HCT116 (cell line): ENCODE measurements at regions not wholly inside any gene's neighbourhood (a gene's known extent, or its start where the extent isn't known, plus 50 kb on each side); places are given as distances from the start of the nearest gene placed in this dataset.

Experiments used
- ATAC-seq: fragments of 200-7000 bp; cut with Tn5 transposase; 2 replicates; pipeline ENCODE4 v1.9.1; 2020; ENCODE audit warnings: mild to moderate bottlenecking, moderate library complexity
- BruUV-seq: library from RNA; stranded (reverse); fragments of 400-500 nt; replicated peaks from 2 replicates; lab custom pipeline; 2021; lab: Mats Ljungman, UMichigan
- CTCF ChIA-PET: fragments of 300-600 bp; sonication (Branson Sonifier 250); formaldehyde crosslinking; loops from one replicate; lab custom pipeline; 2021; ENCODE audit warnings: antibody characterized with exemption; lab: Charles Lee
- POLR2A ChIA-PET: fragments of 300-600, 350-600 bp; sonication (Branson Sonifier 250); formaldehyde crosslinking; loops from one replicate; lab custom pipeline; 2021; ENCODE audit warnings: antibody characterized with exemption; lab: Charles Lee
- RAD21 ChIA-PET, 2 experiments: fragments of 300-600 bp; sonication (Branson Sonifier 250); formaldehyde crosslinking; loops; one replicate each; lab custom pipeline; 2023; ENCODE audit warnings: low total read pairs in 2 of 2; ENCODE audit not compliant: uncharacterized antibody in 2 of 2, unreplicated experiment in 2 of 2, low non-redundant PET in 1 of 2; lab: Charles Lee
- DNase-seq: peaks from one replicate; pipeline ENCODE4 v3.0.0-alpha.2; 2010; ENCODE audit warnings: low read depth, low spot score
- H2AFZ ChIP-seq: fragments of 200-600 bp; shearing (Covaris generic), sonication (generic); 2 replicates; pipeline ENCODE4 v1.6.1; 2017; ENCODE audit warnings: low read depth, mixed run types, mixed read lengths, antibody characterized with exemption, low read length; ENCODE audit not compliant: poor library complexity, severe bottlenecking
- H3K27ac ChIP-seq: 2 replicates; pipeline ENCODE4 v1.5.1; 2012; ENCODE audit warnings: low read depth, low read length
- H3K27me3 ChIP-seq: fragments of 200-600 bp; sonication (generic); 2 replicates; pipeline ENCODE4 v1.6.1; 2016; ENCODE audit warnings: mixed run types, low read length, mixed read lengths; ENCODE audit not compliant: insufficient read depth
- H3K36me3 ChIP-seq, 2 experiments: fragments of 200-500 bp in 1 of 2; fragments of 200-600 bp in 1 of 2; sonication (Bioruptor generic) in 1 of 2; sonication (generic) in 1 of 2; 2 replicates each; pipeline versions ENCODE4 v1.5.1 to v1.6.1; 2014 to 2016; ENCODE audit warnings: low read length in 2 of 2, inconsistent platforms in 1 of 2, mixed read lengths in 1 of 2, mixed run types in 1 of 2; ENCODE audit not compliant: insufficient read depth in 2 of 2, control insufficient read depth in 1 of 2
- H3K4me1 ChIP-seq, 2 experiments: fragments of 200-600 bp in 1 of 2; sonication (generic) in 1 of 2; 2 replicates each; pipeline versions ENCODE4 v1.5.1 to v1.6.1; 2012 to 2017; ENCODE audit warnings: low read length in 2 of 2, inconsistent platforms in 1 of 2, mild to moderate bottlenecking in 1 of 2, mixed read lengths in 1 of 2, mixed run types in 1 of 2, moderate library complexity in 1 of 2; ENCODE audit not compliant: insufficient read depth in 2 of 2, control insufficient read depth in 1 of 2
- H3K4me2 ChIP-seq: fragments of 200-600 bp; sonication (generic); 2 replicates; pipeline ENCODE4 v1.6.1; 2017; ENCODE audit warnings: mixed run types, low read length, mixed read lengths
- H3K4me3 ChIP-seq, 2 experiments: fragments of 200-600 bp in 1 of 2; sonication (generic) in 1 of 2; replicated peaks in 1 of 2; 2 replicates each; pipeline ENCODE4 v1.5.1; 2011 to 2016; ENCODE audit warnings: low read length in 2 of 2, control low read depth in 1 of 2, low read depth in 1 of 2, mild to moderate bottlenecking in 1 of 2, mixed read lengths in 1 of 2, mixed run types in 1 of 2
- H3K79me2 ChIP-seq: fragments of 200-600 bp; sonication (generic); 2 replicates; pipeline ENCODE4 v1.6.1; 2017; ENCODE audit warnings: mild to moderate bottlenecking, mixed run types, low read length, moderate library complexity, mixed read lengths; ENCODE audit not compliant: insufficient read depth
- H3K9ac ChIP-seq: fragments of 200-600 bp; sonication (generic); 2 replicates; pipeline ENCODE4 v1.6.1; 2016; ENCODE audit warnings: low read length, mixed read lengths
- H3K9me2 ChIP-seq: fragments of 200-600 bp; sonication (generic), shearing (Covaris generic); 2 replicates; pipeline ENCODE4 v1.6.1; 2017; ENCODE audit warnings: mixed run types, mild to moderate bottlenecking, moderate library complexity; ENCODE audit not compliant: insufficient read depth
- H3K9me3 ChIP-seq, 2 experiments: fragments of 200-500 bp in 1 of 2; fragments of 200-600 bp in 1 of 2; sonication (Bioruptor generic) in 1 of 2; sonication (generic) in 1 of 2; 2 replicates each; pipeline ENCODE4 v1.6.1; 2014 to 2017; ENCODE audit warnings: low read length in 2 of 2, mixed read lengths in 2 of 2, inconsistent platforms in 1 of 2, low read depth in 1 of 2, mild to moderate bottlenecking in 1 of 2, mixed run types in 1 of 2, moderate library complexity in 1 of 2; ENCODE audit not compliant: control insufficient read depth in 1 of 2, insufficient read depth in 1 of 2
- H4K20me1 ChIP-seq: fragments of 200-600 bp; sonication (generic), shearing (Covaris generic); 2 replicates; pipeline ENCODE4 v1.6.1; 2017; ENCODE audit warnings: mixed run types, mild to moderate bottlenecking, moderate library complexity; ENCODE audit not compliant: insufficient read depth
- ATF3 ChIP-seq: IDR thresholded peaks from 2 replicates; pipeline ENCODE4 v1.6.1; 2012
- CEBPB ChIP-seq: IDR thresholded peaks from 2 replicates; pipeline ENCODE4 v1.6.1; 2012; ENCODE audit warnings: low read depth
- CTCF ChIP-seq, 3 experiments: fragments of 200-600 bp in 1 of 3; sonication (generic) in 1 of 3; IDR thresholded peaks in 2 of 3; conservative IDR thresholded peaks in 1 of 3; 2 replicates each; pipeline ENCODE4 v1.5.1; 2012 to 2017; ENCODE audit warnings: low read depth in 2 of 3, low read length in 2 of 3, antibody characterized with exemption in 1 of 3, borderline replicate concordance in 1 of 3, control low read depth in 1 of 3, mild to moderate bottlenecking in 1 of 3, mixed read lengths in 1 of 3, mixed run types in 1 of 3, moderate library complexity in 1 of 3; ENCODE audit not compliant: insufficient read depth in 1 of 3
- ELF1 ChIP-seq: IDR thresholded peaks from 2 replicates; pipeline ENCODE4 v1.6.1; 2012; ENCODE audit warnings: low read depth, borderline replicate concordance
- EZH2 ChIP-seq: fragments of 200-600 bp; sonication (generic); IDR thresholded peaks from 2 replicates; pipeline ENCODE4 v1.6.1; 2017; ENCODE audit warnings: antibody characterized with exemption, mixed run types
- EZH2phosphoT487 ChIP-seq: fragments of 200-600 bp; IDR thresholded peaks from 2 replicates; pipeline ENCODE4 v1.6.1; 2018; ENCODE audit warnings: antibody characterized with exemption, borderline replicate concordance
- FOSL1 ChIP-seq: IDR thresholded peaks from 2 replicates; pipeline ENCODE4 v1.6.1; 2012; ENCODE audit warnings: low read depth
- MAX ChIP-seq: IDR thresholded peaks from 2 replicates; pipeline ENCODE4 v1.6.1; 2012
- POLR2AphosphoS5 ChIP-seq: IDR thresholded peaks from 2 replicates; pipeline ENCODE4 v1.6.1; 2011; ENCODE audit warnings: mild to moderate bottlenecking, low read depth, low read length, moderate library complexity
- SIN3A ChIP-seq: IDR thresholded peaks from 2 replicates; pipeline ENCODE4 v1.6.1; 2012; ENCODE audit warnings: low read depth
- TCF7L2 ChIP-seq: IDR thresholded peaks from 2 replicates; pipeline ENCODE4 v1.7.0; 2011; ENCODE audit warnings: borderline replicate concordance, inconsistent platforms; ENCODE audit not compliant: insufficient read depth, insufficient read length; ENCODE audit errors: extremely low read depth
- ZBTB33 ChIP-seq: IDR thresholded peaks from 2 replicates; pipeline ENCODE4 v1.6.1; 2011; ENCODE audit warnings: mild to moderate bottlenecking, low read length, moderate library complexity; ENCODE audit not compliant: insufficient replicate concordance; ENCODE audit errors: extremely low read depth
- ZFX ChIP-seq: fragments of 450-650 bp; IDR thresholded peaks from 2 replicates; pipeline ENCODE4 v1.6.1; 2017
- intact Hi-C: fragments of 100-400 bp; cut with micrococcal nuclease; formaldehyde crosslinking; loops from 2 replicates; pipeline ENCODE4 v1.10.0; 2022

- no peak for ATAC-seq
- H3K27me3 ChIP-seq: peaks cover 42% of the 10 kb centered on the region
- H3K79me2 ChIP-seq: no peaks in the 10 kb centered on the region
- no peak overlapping the region for H2AFZ ChIP-seq
- H4K20me1 ChIP-seq: no peaks in the 10 kb centered on the region
- no peaks in the 10 kb centered on the region for H3K4me1 ChIP-seq
- BruUV-seq: no TSS peak
- intact Hi-C loops: no loop called here
- no peak overlapping the region for H3K27ac ChIP-seq
- no peak overlapping the region for H3K4me2 ChIP-seq
- no peaks in the 10 kb centered on the region for H3K9me3 ChIP-seq
- ChIA-PET RAD21 (no interaction called here), CTCF (no interaction called here), POLR2A (no interaction called here)
- H3K9ac ChIP-seq: no peak overlapping the region
- H3K9me2 ChIP-seq: no peaks in the 10 kb centered on the region
- no peaks in the 10 kb centered on the region for H3K36me3 ChIP-seq
- no peak overlapping the region for H3K4me3 ChIP-seq
- TF ChIP-seq ZFX (no peak), POLR2AphosphoS5 (no peak), ATF3 (no peak), ELF1 (no peak), EZH2phosphoT487 (no peak), EZH2 (no peak), TCF7L2 (no peak), CTCF (IDR thresholded peaks at IDR 0.05 in 2 of 3, conservative IDR thresholded peaks at IDR 0.05 in 1 of 3; ENCODE audit: borderline replicate concordance in 1 of 3, insufficient read depth in 1 of 3, low read depth in 2 of 3, low read length in 2 of 3) (no peak), MAX (no peak), CEBPB (no peak), FOSL1 (no peak), ZBTB33 (no peak), SIN3A (no peak)
- DNase-seq: no peak
These were observed 65.4 kb upstream of the GNAO1 start for GRCh38 chr16:56125922-56126321.
